ENCODE measurements at regions not wholly inside any gene's neighbourhood (a gene's known extent, or its start where the extent isn't known, plus 50 kb on each side); places are given as distances from the start of the nearest gene placed in this dataset.
"Not testable (repeated sequence)": the region's sequence is repeated elsewhere in the genome, so short reads cannot be mapped to it uniquely, and the experiment has no call there.

GRCh38 chr9:32161720-32162119 is 222.7 kb upstream of the ACO1 start:
- peaks cover 5% of the 10 kb centered on the region for H3K4me1 Mint-ChIP-seq
- no peak overlapping the region for H3K9ac ChIP-seq (ENCODE audit: extremely low read depth, low read length, poor library complexity, severe bottlenecking)
- no peak overlapping the region for H3K27ac ChIP-seq (ENCODE audit: low read depth, low read length)
- DNase-seq = no peak
- H3K9me3 Mint-ChIP-seq = no peaks in the 10 kb centered on the region
- no peaks in the 10 kb centered on the region for H3K4me1 ChIP-seq (ENCODE audit: control insufficient read depth, insufficient read depth, low read length)
- TF ChIP-seq CTCF (conservative IDR thresholded peaks at IDR 0.05) = no peak
- H3K27me3 Mint-ChIP-seq (ENCODE audit: insufficient read depth) = no peaks in the 10 kb centered on the region
- H3K4me3 Mint-ChIP-seq = no peak overlapping the region
- H3K4me3 ChIP-seq (ENCODE audit: low read length) = no peak overlapping the region
- WGBS, 2 experiments (ENCODE audit: insufficient coverage in 1 of 2, insufficient read length in 1 of 2) = 92 to 96% methylated on average over 2 of the region's 2 CpGs
- H3K36me3 ChIP-seq (ENCODE audit: control insufficient read depth, insufficient read depth, low read length) = no peaks in the 10 kb centered on the region
- no peaks in the 10 kb centered on the region for H3K27me3 ChIP-seq (ENCODE audit: control insufficient read depth, insufficient read depth, low read length, poor library complexity, severe bottlenecking)
- no peaks in the 10 kb centered on the region for H3K36me3 Mint-ChIP-seq (ENCODE audit: low read depth)
- no peaks in the 10 kb centered on the region for H3K9me3 ChIP-seq (ENCODE audit: control insufficient read depth, low read length)
- no peak overlapping the region for H3K27ac Mint-ChIP-seq

GRCh38 chr9:32166316-32166715 is 218.1 kb upstream of the ACO1 start:
- H3K36me3 Mint-ChIP-seq (ENCODE audit: low read depth); DNase-seq: not testable (repeated sequence)
- 90 to 92% methylated on average over 5 to 8 of the region's 8 CpGs for WGBS, 2 experiments (ENCODE audit: insufficient coverage in 1 of 2, insufficient read length in 1 of 2)

GRCh38 chr9:32171339-32171738 is 213.1 kb upstream of the ACO1 start:
- H3K4me1 Mint-ChIP-seq = peaks cover 17% of the 10 kb centered on the region
- Histone ChIP-seq H3K4me1 (ENCODE audit: control insufficient read depth, insufficient read depth, low read length) (peaks cover 3% of the 10 kb centered on the region), H3K9me3 (ENCODE audit: control insufficient read depth, low read length) (peaks cover 28% of the 10 kb centered on the region), H3K36me3 (ENCODE audit: control insufficient read depth, insufficient read depth, low read length) (no peaks in the 10 kb centered on the region), H3K27me3 (ENCODE audit: control insufficient read depth, insufficient read depth, low read length, poor library complexity, severe bottlenecking) (no peaks in the 10 kb centered on the region), H3K27ac (ENCODE audit: low read depth, low read length) (no peak overlapping the region), H3K4me3 (ENCODE audit: low read length) (peak overlapping the region; percentile 4), H3K9ac (ENCODE audit: extremely low read depth, low read length, poor library complexity, severe bottlenecking) (no peak overlapping the region)
- peaks cover 41% of the 10 kb centered on the region for H3K9me3 Mint-ChIP-seq
- no peak overlapping the region for H3K27ac Mint-ChIP-seq
- TF ChIP-seq CTCF (conservative IDR thresholded peaks at IDR 0.05) = no peak
- no peaks in the 10 kb centered on the region for H3K27me3 Mint-ChIP-seq (ENCODE audit: insufficient read depth)
- DNase-seq = no peak
- 83 to 94% methylated on average over 2 to 3 of the region's 3 CpGs for WGBS, 2 experiments (ENCODE audit: insufficient coverage in 1 of 2, insufficient read length in 1 of 2)
- peaks cover 4% of the 10 kb centered on the region for H3K36me3 Mint-ChIP-seq (ENCODE audit: low read depth)
- H3K4me3 Mint-ChIP-seq = no peak overlapping the region

More at GRCh38 chr9:32166316-32166715, 218.1 kb upstream of the ACO1 start:
- H3K27me3 ChIP-seq (ENCODE audit: control insufficient read depth, insufficient read depth, low read length, poor library complexity, severe bottlenecking); H3K4me3 ChIP-seq (ENCODE audit: low read length); H3K9ac ChIP-seq (ENCODE audit: extremely low read depth, low read length, poor library complexity, severe bottlenecking); H3K27me3 Mint-ChIP-seq (ENCODE audit: insufficient read depth); H3K4me1 ChIP-seq (ENCODE audit: control insufficient read depth, insufficient read depth, low read length); H3K36me3 ChIP-seq (ENCODE audit: control insufficient read depth, insufficient read depth, low read length); H3K27ac Mint-ChIP-seq; H3K4me3 Mint-ChIP-seq; H3K27ac ChIP-seq (ENCODE audit: low read depth, low read length): not testable (repeated sequence)
- Mint-ChIP-seq H3K9me3 (peaks cover 36% of the 10 kb centered on the region), H3K4me1 (peaks cover 16% of the 10 kb centered on the region)
- peaks cover 23% of the 10 kb centered on the region for H3K9me3 ChIP-seq (ENCODE audit: control insufficient read depth, low read length)

GRCh38 chr9:32172256-32172655 is 212.2 kb upstream of the ACO1 start:
- H3K27ac ChIP-seq (ENCODE audit: low read depth, low read length) = no peak overlapping the region
- no peaks in the 10 kb centered on the region for H3K27me3 Mint-ChIP-seq (ENCODE audit: insufficient read depth)
- peaks cover 17% of the 10 kb centered on the region for H3K4me1 Mint-ChIP-seq
- H3K9me3 Mint-ChIP-seq = peaks cover 41% of the 10 kb centered on the region
- H3K9ac ChIP-seq (ENCODE audit: extremely low read depth, low read length, poor library complexity, severe bottlenecking) = no peak overlapping the region
- no peak overlapping the region for H3K4me3 ChIP-seq (ENCODE audit: low read length)
- peaks cover 3% of the 10 kb centered on the region for H3K4me1 ChIP-seq (ENCODE audit: control insufficient read depth, insufficient read depth, low read length)
- H3K36me3 ChIP-seq (ENCODE audit: control insufficient read depth, insufficient read depth, low read length) = no peaks in the 10 kb centered on the region
- TF ChIP-seq CTCF (conservative IDR thresholded peaks at IDR 0.05) = no peak
- no peaks in the 10 kb centered on the region for H3K27me3 ChIP-seq (ENCODE audit: control insufficient read depth, insufficient read depth, low read length, poor library complexity, severe bottlenecking)
- no peak overlapping the region for H3K4me3 Mint-ChIP-seq
- H3K27ac Mint-ChIP-seq = no peak overlapping the region
- H3K9me3 ChIP-seq (ENCODE audit: control insufficient read depth, low read length) = peaks cover 28% of the 10 kb centered on the region
- DNase-seq = no peak
- H3K36me3 Mint-ChIP-seq (ENCODE audit: low read depth) = peaks cover 4% of the 10 kb centered on the region
